ENCODE measurements at regions not wholly inside any gene's neighbourhood (a gene's known extent, or its start where the extent isn't known, plus 50 kb on each side); places are given as distances from the start of the nearest gene placed in this dataset.

DNA sequence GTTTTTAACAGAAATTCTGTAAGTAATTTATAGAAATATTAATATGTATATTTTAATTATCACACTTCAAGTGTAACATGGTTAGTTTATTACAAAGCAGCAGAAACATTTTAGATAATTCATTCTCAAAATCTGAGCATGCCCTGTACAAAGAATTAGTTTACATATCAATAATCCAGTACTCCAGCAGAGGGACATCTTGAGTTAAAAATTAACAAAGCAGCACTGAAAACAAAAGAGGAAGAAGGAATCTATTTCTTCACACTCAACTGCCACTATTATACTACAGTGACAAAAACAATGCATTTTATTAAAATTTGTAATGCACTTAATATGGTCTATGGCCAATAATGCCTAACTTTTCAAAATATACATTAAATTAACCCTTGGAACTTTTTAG is 179.1 kb upstream of the KLHL4 start:
- H3K9ac ChIP-seq (ENCODE audit: insufficient read length, low read depth) = no peak overlapping the region
- no peaks in the 10 kb centered on the region for H3K9me3 ChIP-seq (ENCODE audit: insufficient read depth, low read length)
- TF ChIP-seq SUZ12 (IDR thresholded peaks at IDR 0.05; ENCODE audit: extremely low read depth, insufficient read depth, insufficient read length) (no peak), YY1 (IDR thresholded peaks at IDR 0.05; ENCODE audit: insufficient read depth, insufficient read length) (no peak), ZNF274 (IDR thresholded peaks at IDR 0.05; ENCODE audit: low read depth, low read length) (no peak)
- H3K4me1 ChIP-seq (ENCODE audit: insufficient read depth, insufficient read length) = no peaks in the 10 kb centered on the region
- DNase-seq (ENCODE audit: low read depth, low spot score) = no peak
- no peak overlapping the region for H3K4me3 ChIP-seq (ENCODE audit: insufficient read length, low read depth)
- no peaks in the 10 kb centered on the region for H3K27me3 ChIP-seq (ENCODE audit: insufficient read depth, insufficient read length)
- H3K36me3 ChIP-seq (ENCODE audit: insufficient read depth, insufficient read length, low read length) = no peaks in the 10 kb centered on the region

GRCh38 chrX:87370865-87371264 is 146.7 kb upstream of the KLHL4 start:
- H3K9ac ChIP-seq (ENCODE audit: insufficient read length, low read depth) = no peak overlapping the region
- no peaks in the 10 kb centered on the region for H3K9me3 ChIP-seq (ENCODE audit: insufficient read depth, low read length)
- DNase-seq (ENCODE audit: low read depth, low spot score) = no peak
- no peaks in the 10 kb centered on the region for H3K27me3 ChIP-seq (ENCODE audit: insufficient read depth, insufficient read length)
- H3K4me1 ChIP-seq (ENCODE audit: insufficient read depth, insufficient read length) = no peaks in the 10 kb centered on the region
- no peak overlapping the region for H3K4me3 ChIP-seq (ENCODE audit: insufficient read length, low read depth)
- TF ChIP-seq ZNF274 (IDR thresholded peaks at IDR 0.05; ENCODE audit: low read depth, low read length) (no peak), SUZ12 (IDR thresholded peaks at IDR 0.05; ENCODE audit: extremely low read depth, insufficient read depth, insufficient read length) (no peak), YY1 (IDR thresholded peaks at IDR 0.05; ENCODE audit: insufficient read depth, insufficient read length) (no peak)
- H3K36me3 ChIP-seq (ENCODE audit: insufficient read depth, insufficient read length, low read length) = no peaks in the 10 kb centered on the region

GRCh38 chrX:87374324-87374723 is 143.3 kb upstream of the KLHL4 start:
- TF ChIP-seq ZNF274 (IDR thresholded peaks at IDR 0.05; ENCODE audit: low read depth, low read length) (no peak), SUZ12 (IDR thresholded peaks at IDR 0.05; ENCODE audit: extremely low read depth, insufficient read depth, insufficient read length) (no peak), YY1 (IDR thresholded peaks at IDR 0.05; ENCODE audit: insufficient read depth, insufficient read length) (no peak)
- Histone ChIP-seq H3K4me1 (ENCODE audit: insufficient read depth, insufficient read length) (no peaks in the 10 kb centered on the region), H3K36me3 (ENCODE audit: insufficient read depth, insufficient read length, low read length) (no peaks in the 10 kb centered on the region), H3K9me3 (ENCODE audit: insufficient read depth, low read length) (no peaks in the 10 kb centered on the region), H3K27me3 (ENCODE audit: insufficient read depth, insufficient read length) (no peaks in the 10 kb centered on the region), H3K9ac (ENCODE audit: insufficient read length, low read depth) (no peak overlapping the region), H3K4me3 (ENCODE audit: insufficient read length, low read depth) (no peak overlapping the region)
- no peak for DNase-seq (ENCODE audit: low read depth, low spot score)

- DNase-seq (ENCODE audit: low read depth, low spot score) = no peak
- H3K9ac ChIP-seq (ENCODE audit: insufficient read length, low read depth) = no peak overlapping the region
- no peak for TF ChIP-seq SUZ12 (IDR thresholded peaks at IDR 0.05; ENCODE audit: extremely low read depth, insufficient read depth, insufficient read length)
- TF ChIP-seq YY1 (IDR thresholded peaks at IDR 0.05; ENCODE audit: insufficient read depth, insufficient read length) = no peak
- TF ChIP-seq ZNF274 (IDR thresholded peaks at IDR 0.05; ENCODE audit: low read depth, low read length) = no peak
- H3K9me3 ChIP-seq (ENCODE audit: insufficient read depth, low read length) = no peaks in the 10 kb centered on the region
- H3K4me1 ChIP-seq (ENCODE audit: insufficient read depth, insufficient read length) = no peaks in the 10 kb centered on the region
- H3K36me3 ChIP-seq (ENCODE audit: insufficient read depth, insufficient read length, low read length) = no peaks in the 10 kb centered on the region
- H3K27me3 ChIP-seq (ENCODE audit: insufficient read depth, insufficient read length) = no peaks in the 10 kb centered on the region
- no peak overlapping the region for H3K4me3 ChIP-seq (ENCODE audit: insufficient read length, low read depth)
Observed at GRCh38 chrX:87376896-87377295, 140.7 kb upstream of the KLHL4 start.

DNA sequence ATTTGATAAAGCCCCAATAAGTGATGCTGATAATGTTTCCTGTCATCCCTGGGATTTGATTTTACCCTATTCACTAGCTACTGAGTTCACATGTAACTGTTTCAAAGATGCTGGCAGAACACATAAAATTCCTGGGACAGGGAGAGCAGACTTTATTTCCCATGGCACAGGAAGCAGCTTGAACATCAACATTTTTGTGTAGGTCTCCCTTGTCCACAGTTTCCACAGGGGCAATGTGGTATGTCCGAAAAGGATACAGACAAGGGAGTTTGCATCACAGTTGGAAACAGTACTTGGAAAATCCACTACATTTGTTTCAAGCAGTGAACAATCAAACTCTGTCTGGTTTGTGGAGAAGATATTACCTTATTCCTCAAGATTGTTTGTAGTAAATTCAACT is 129.2 kb upstream of the KLHL4 start:
- Histone ChIP-seq H3K9me3 (ENCODE audit: insufficient read depth, low read length) (no peaks in the 10 kb centered on the region), H3K4me3 (ENCODE audit: insufficient read length, low read depth) (no peak overlapping the region), H3K36me3 (ENCODE audit: insufficient read depth, insufficient read length, low read length) (no peaks in the 10 kb centered on the region), H3K27me3 (ENCODE audit: insufficient read depth, insufficient read length) (no peaks in the 10 kb centered on the region), H3K9ac (ENCODE audit: insufficient read length, low read depth) (no peak overlapping the region), H3K4me1 (ENCODE audit: insufficient read depth, insufficient read length) (no peaks in the 10 kb centered on the region)
- TF ChIP-seq ZNF274 (IDR thresholded peaks at IDR 0.05; ENCODE audit: low read depth, low read length) = no peak
- no peak for TF ChIP-seq YY1 (IDR thresholded peaks at IDR 0.05; ENCODE audit: insufficient read depth, insufficient read length)
- no peak for TF ChIP-seq SUZ12 (IDR thresholded peaks at IDR 0.05; ENCODE audit: extremely low read depth, insufficient read depth, insufficient read length)
- no peak for DNase-seq (ENCODE audit: low read depth, low spot score)

DNA sequence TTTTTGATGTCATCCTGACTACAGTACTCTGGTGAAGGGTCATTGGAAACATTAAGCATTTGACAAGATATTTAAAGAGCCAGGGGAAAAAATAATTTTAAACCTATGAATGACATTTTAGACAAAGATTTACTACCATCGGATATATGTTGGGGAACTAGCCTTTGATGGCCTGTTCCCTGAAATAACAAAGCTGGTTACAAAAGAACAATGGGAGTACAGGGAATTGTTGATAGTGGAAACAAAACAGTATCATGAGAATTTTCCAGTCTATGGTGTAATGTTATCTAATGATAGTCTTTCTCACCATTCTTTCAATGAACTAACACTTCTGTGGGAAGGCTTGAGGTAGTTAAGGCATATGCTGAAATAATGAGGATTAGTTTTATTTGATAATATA is 125.9 kb upstream of the KLHL4 start:
- H3K27me3 ChIP-seq (ENCODE audit: insufficient read depth, insufficient read length) = no peaks in the 10 kb centered on the region
- no peak for DNase-seq (ENCODE audit: low read depth, low spot score)
- H3K4me3 ChIP-seq (ENCODE audit: insufficient read length, low read depth) = no peak overlapping the region
- no peaks in the 10 kb centered on the region for H3K9me3 ChIP-seq (ENCODE audit: insufficient read depth, low read length)
- H3K36me3 ChIP-seq (ENCODE audit: insufficient read depth, insufficient read length, low read length) = no peaks in the 10 kb centered on the region
- H3K4me1 ChIP-seq (ENCODE audit: insufficient read depth, insufficient read length) = no peaks in the 10 kb centered on the region
- TF ChIP-seq YY1 (IDR thresholded peaks at IDR 0.05; ENCODE audit: insufficient read depth, insufficient read length) = no peak
- TF ChIP-seq SUZ12 (IDR thresholded peaks at IDR 0.05; ENCODE audit: extremely low read depth, insufficient read depth, insufficient read length) = no peak
- TF ChIP-seq ZNF274 (IDR thresholded peaks at IDR 0.05; ENCODE audit: low read depth, low read length) = no peak
- H3K9ac ChIP-seq (ENCODE audit: insufficient read length, low read depth) = no peak overlapping the region

DNA sequence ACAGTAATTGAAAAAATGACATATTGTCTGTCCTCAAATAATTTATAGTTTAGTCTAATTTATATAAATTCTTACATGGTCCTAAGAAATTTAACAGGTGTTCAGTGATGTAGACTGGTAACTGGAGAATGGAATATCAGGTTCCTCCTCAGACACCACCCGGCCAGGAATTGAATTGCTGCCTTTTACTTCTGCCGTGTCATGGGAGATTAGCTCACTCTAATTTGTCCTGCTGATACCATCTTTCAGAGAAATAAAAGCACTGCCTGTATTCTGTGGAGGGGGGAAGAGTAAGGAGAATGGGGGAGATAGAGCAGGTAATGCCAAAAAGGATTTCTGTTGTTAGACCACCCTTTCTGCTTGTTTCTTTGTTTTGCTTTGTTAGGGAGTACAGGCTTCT is 125.2 kb upstream of the KLHL4 start:
- TF ChIP-seq SUZ12 (IDR thresholded peaks at IDR 0.05; ENCODE audit: extremely low read depth, insufficient read depth, insufficient read length) = no peak
- no peak for TF ChIP-seq ZNF274 (IDR thresholded peaks at IDR 0.05; ENCODE audit: low read depth, low read length)
- no peak for TF ChIP-seq YY1 (IDR thresholded peaks at IDR 0.05; ENCODE audit: insufficient read depth, insufficient read length)
- no peak for DNase-seq (ENCODE audit: low read depth, low spot score)
- Histone ChIP-seq H3K27me3 (ENCODE audit: insufficient read depth, insufficient read length) (no peaks in the 10 kb centered on the region), H3K4me1 (ENCODE audit: insufficient read depth, insufficient read length) (no peaks in the 10 kb centered on the region), H3K36me3 (ENCODE audit: insufficient read depth, insufficient read length, low read length) (no peaks in the 10 kb centered on the region), H3K9ac (ENCODE audit: insufficient read length, low read depth) (no peak overlapping the region), H3K9me3 (ENCODE audit: insufficient read depth, low read length) (no peaks in the 10 kb centered on the region), H3K4me3 (ENCODE audit: insufficient read length, low read depth) (no peak overlapping the region)
